Osteocyte (in vitro differentiated cells): ENCODE measurements at regions not wholly inside any gene's neighbourhood (a gene's known extent, or its start where the extent isn't known, plus 50 kb on each side); places are given as distances from the start of the nearest gene placed in this dataset.

ENCODE experiments used
- DNase-seq: peaks from one replicate; pipeline ENCODE4 v3.0.0; 2021; ENCODE audit warnings: mixed read lengths; ENCODE audit not compliant: unreplicated experiment; ENCODE audit errors: extremely low spot score
- H3K27ac Mint-ChIP-seq: one replicate; pipeline ENCODE4 v1.8.0; 2021; ENCODE audit warnings: mild to moderate bottlenecking, mixed read lengths; ENCODE audit not compliant: unreplicated experiment
- H3K27me3 Mint-ChIP-seq: one replicate; pipeline ENCODE4 v1.8.0; 2021; ENCODE audit warnings: mixed read lengths; ENCODE audit not compliant: unreplicated experiment
- H3K36me3 Mint-ChIP-seq: one replicate; pipeline ENCODE4 v1.8.0; 2021; ENCODE audit warnings: mixed read lengths; ENCODE audit not compliant: unreplicated experiment
- H3K4me1 Mint-ChIP-seq: one replicate; pipeline ENCODE4 v1.8.0; 2021; ENCODE audit warnings: mixed read lengths; ENCODE audit not compliant: unreplicated experiment
- H3K4me3 Mint-ChIP-seq: one replicate; pipeline ENCODE4 v1.8.0; 2021; ENCODE audit warnings: mild to moderate bottlenecking, moderate library complexity, mixed read lengths; ENCODE audit not compliant: unreplicated experiment
- H3K9me3 Mint-ChIP-seq: one replicate; pipeline ENCODE4 v1.8.0; 2021; ENCODE audit warnings: mixed read lengths; ENCODE audit not compliant: unreplicated experiment
- CTCF ChIP-seq: fragments of 200-600 bp; sonication (generic); IDR thresholded peaks from 2 replicates; pipeline ENCODE4 v1.5.0; 2021; ENCODE audit warnings: antibody characterized with exemption, mild to moderate bottlenecking, moderate library complexity

GRCh38 chr6:90401933-90402830 lies 105.5 kb upstream of the BACH2 start:
- no peak for TF ChIP-seq CTCF
- Mint-ChIP-seq H3K36me3 (no peaks in the 10 kb centered on the region), H3K4me1 (peaks cover 14% of the 10 kb centered on the region), H3K4me3 (no peak overlapping the region), H3K27me3 (peaks cover 34% of the 10 kb centered on the region), H3K9me3 (no peaks in the 10 kb centered on the region), H3K27ac (no peak overlapping the region)
- no peak for DNase-seq

GRCh38 chr6:90399970-90400369 lies 103.3 kb upstream of the BACH2 start:
- TF ChIP-seq CTCF = no peak
- DNase-seq = no peak
- Mint-ChIP-seq H3K27ac (no peak overlapping the region), H3K36me3 (peaks cover 2% of the 10 kb centered on the region), H3K4me3 (no peak overlapping the region), H3K9me3 (no peaks in the 10 kb centered on the region), H3K4me1 (peaks cover 12% of the 10 kb centered on the region), H3K27me3 (peaks cover 46% of the 10 kb centered on the region)

GRCh38 chr6:90397929-90398674 lies 101.5 kb upstream of the BACH2 start:
- no peaks in the 10 kb centered on the region for H3K9me3 Mint-ChIP-seq
- H3K4me1 Mint-ChIP-seq = no peaks in the 10 kb centered on the region
- H3K27ac Mint-ChIP-seq = no peak overlapping the region
- H3K4me3 Mint-ChIP-seq = no peak overlapping the region
- DNase-seq = no peak
- H3K36me3 Mint-ChIP-seq = peaks cover 2% of the 10 kb centered on the region
- peaks cover 57% of the 10 kb centered on the region for H3K27me3 Mint-ChIP-seq
- no peak for TF ChIP-seq CTCF

- peaks cover 57% of the 10 kb centered on the region for H3K27me3 Mint-ChIP-seq
- no peak for TF ChIP-seq CTCF
- H3K4me1 Mint-ChIP-seq = no peaks in the 10 kb centered on the region
- H3K36me3 Mint-ChIP-seq = peaks cover 2% of the 10 kb centered on the region
- no peak for DNase-seq
- no peaks in the 10 kb centered on the region for H3K9me3 Mint-ChIP-seq
- no peak overlapping the region for H3K4me3 Mint-ChIP-seq
- no peak overlapping the region for H3K27ac Mint-ChIP-seq
Measured at GRCh38 chr6:90397047-90397446, 100.4 kb upstream of the BACH2 start.
